T-helper 1 cell treated with Interleukin-12 subunit alpha and Interleukin-12 subunit beta and Interleukin-4 antibody, amounts not matched to agents 30 μg/mL and 1 μg/mL, for 36 hours (primary cell): ENCODE measurements at regions not wholly inside any gene's neighbourhood (a gene's known extent, or its start where the extent isn't known, plus 50 kb on each side); places are given as distances from the start of the nearest gene placed in this dataset.

Source experiments
- H3K27ac Mint-ChIP-seq: one replicate; pipeline ENCODE4 v1.8.0; 2021; ENCODE audit warnings: mild to moderate bottlenecking, mixed read lengths
- H3K27me3 Mint-ChIP-seq: one replicate; pipeline ENCODE4 v1.8.0; 2021; ENCODE audit warnings: low read depth, mixed read lengths
- H3K36me3 Mint-ChIP-seq: one replicate; pipeline ENCODE4 v1.8.0; 2021; ENCODE audit warnings: low read depth, mixed read lengths
- H3K4me1 Mint-ChIP-seq: one replicate; pipeline ENCODE4 v1.8.0; 2021; ENCODE audit warnings: low read depth, mixed read lengths
- H3K4me3 Mint-ChIP-seq: one replicate; pipeline ENCODE4 v1.8.0; 2021; ENCODE audit warnings: mild to moderate bottlenecking, moderate library complexity, mixed read lengths
- H3K9me3 Mint-ChIP-seq: one replicate; pipeline ENCODE4 v1.8.0; 2021; ENCODE audit warnings: mixed read lengths

DNA sequence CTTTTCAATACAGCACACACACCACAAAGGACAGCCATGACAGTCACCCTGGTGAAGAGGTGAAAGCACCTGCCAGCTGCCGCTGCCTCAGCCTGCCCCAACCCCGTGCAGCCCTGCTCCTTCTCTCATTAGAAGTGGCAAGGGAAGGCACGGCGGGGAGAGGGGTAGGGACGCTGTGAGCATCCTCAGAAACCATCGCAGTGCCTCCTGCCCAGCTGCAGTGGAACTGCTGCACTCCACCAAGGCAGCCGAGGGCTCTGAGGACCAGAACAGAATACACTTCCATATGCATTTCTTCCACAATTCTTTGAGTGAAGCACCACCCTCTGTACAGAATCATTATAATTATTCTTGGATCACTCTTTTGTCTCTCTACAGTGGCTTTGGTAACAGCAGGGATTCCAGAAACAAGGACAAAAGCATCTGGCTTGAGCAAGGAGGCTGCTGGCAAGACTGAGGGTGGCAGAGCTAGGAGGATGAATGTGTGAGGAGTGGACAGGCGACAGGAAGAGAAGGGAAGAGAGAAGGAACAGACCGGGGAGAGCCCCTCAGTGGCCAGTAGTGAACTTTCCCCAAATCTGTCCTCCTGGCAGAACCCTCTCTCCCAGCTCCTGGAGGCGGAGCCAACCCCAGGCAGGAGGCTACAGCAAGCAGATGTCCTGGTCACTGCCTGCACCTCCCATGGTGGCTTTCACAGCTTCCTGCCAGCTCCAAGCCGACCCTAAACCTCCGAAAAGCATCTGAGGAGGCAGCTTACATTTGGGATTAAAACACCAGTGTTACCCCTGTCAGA, 73.2 kb downstream of the MTNR1A start:
- Mint-ChIP-seq H3K27me3 (no peaks in the 10 kb centered on the region), H3K36me3 (no peaks in the 10 kb centered on the region)

DNA sequence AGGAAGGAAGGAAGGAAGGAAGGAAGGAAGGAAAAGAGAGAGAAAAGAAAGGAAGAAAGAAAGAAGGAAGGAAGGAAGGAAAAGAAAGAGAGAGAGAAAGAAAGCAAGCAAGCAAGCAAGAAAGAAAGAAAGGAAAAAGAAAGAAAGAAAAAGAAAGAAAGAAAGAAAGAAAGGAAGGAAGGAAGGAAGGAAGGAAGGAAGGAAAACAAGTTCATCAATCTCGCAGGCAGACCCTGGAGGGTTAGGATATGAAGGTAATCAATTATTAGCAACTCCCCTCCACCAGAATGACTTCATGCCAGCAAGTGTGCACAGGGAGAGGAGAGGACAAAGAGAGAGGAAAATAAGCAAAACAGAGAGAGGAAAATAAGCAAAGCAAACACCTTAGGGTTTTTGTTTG, 80.2 kb downstream of the MTNR1A start:
- H3K27ac Mint-ChIP-seq = no peak overlapping the region
- H3K4me1 Mint-ChIP-seq = no peaks in the 10 kb centered on the region
- H3K27me3 Mint-ChIP-seq = no peaks in the 10 kb centered on the region
- H3K4me3 Mint-ChIP-seq = no peak overlapping the region
- no peaks in the 10 kb centered on the region for H3K36me3 Mint-ChIP-seq
- H3K9me3 Mint-ChIP-seq = no peaks in the 10 kb centered on the region

More for the DNA sequence above, 73.2 kb downstream of the MTNR1A start:
- Mint-ChIP-seq H3K4me1 (no peaks in the 10 kb centered on the region), H3K4me3 (no peak overlapping the region), H3K27ac (no peak overlapping the region), H3K9me3 (peaks cover 12% of the 10 kb centered on the region)

DNA sequence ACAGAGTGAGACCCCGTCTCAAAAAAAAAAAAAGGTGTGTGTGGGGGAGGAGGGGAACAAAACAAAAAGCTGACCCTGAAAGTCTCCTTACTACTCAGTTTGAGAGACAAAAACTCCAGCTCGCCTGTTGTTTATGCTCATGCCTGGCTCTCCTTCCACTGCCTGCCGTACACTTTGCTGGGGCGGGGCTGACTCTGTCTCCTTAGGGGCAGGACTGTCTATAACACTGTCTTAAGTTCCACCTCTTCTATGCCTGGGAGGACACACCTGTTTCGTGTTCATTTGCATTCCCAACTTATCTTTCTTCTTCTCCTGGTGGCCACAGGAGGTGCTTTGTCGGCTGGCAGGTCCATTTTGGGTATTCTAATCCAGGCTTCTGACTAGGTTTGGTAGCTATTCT, 81.4 kb downstream of the MTNR1A start:
- Mint-ChIP-seq H3K9me3 (no peaks in the 10 kb centered on the region), H3K27me3 (no peaks in the 10 kb centered on the region), H3K27ac (no peak overlapping the region), H3K36me3 (no peaks in the 10 kb centered on the region), H3K4me3 (no peak overlapping the region), H3K4me1 (no peaks in the 10 kb centered on the region)

DNA sequence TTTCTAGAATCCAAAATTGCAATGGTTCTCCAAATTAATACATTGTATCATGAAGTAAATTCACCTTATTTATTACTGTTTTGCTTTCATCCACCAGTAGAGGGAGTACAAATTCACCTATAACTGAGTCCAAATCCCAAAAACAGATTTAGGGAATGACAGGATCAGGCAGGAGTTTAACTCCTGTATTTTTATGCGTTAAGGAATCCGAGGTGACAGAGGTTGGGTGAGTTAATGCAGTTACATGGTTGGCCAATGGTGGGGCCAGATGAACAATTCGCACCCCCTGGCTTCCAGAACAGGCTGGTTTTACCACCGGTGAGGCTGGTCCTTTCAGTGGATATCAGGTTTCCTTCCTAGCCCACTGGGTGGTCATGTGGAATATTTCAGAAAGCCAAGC, 82.4 kb downstream of the MTNR1A start:
- H3K4me3 Mint-ChIP-seq = no peak overlapping the region
- no peaks in the 10 kb centered on the region for H3K9me3 Mint-ChIP-seq
- no peak overlapping the region for H3K27ac Mint-ChIP-seq
- no peaks in the 10 kb centered on the region for H3K4me1 Mint-ChIP-seq
- no peaks in the 10 kb centered on the region for H3K27me3 Mint-ChIP-seq
- H3K36me3 Mint-ChIP-seq = no peaks in the 10 kb centered on the region

GRCh38 chr4:186471441-186471840, 83.9 kb downstream of the MTNR1A start:
- Mint-ChIP-seq H3K4me1 (no peaks in the 10 kb centered on the region), H3K4me3 (no peak overlapping the region), H3K27ac (no peak overlapping the region), H3K27me3 (no peaks in the 10 kb centered on the region), H3K36me3 (no peaks in the 10 kb centered on the region), H3K9me3 (no peaks in the 10 kb centered on the region)

- H3K27me3 Mint-ChIP-seq = no peaks in the 10 kb centered on the region
- no peaks in the 10 kb centered on the region for H3K4me1 Mint-ChIP-seq
- no peak overlapping the region for H3K4me3 Mint-ChIP-seq
- H3K36me3 Mint-ChIP-seq = no peaks in the 10 kb centered on the region
- H3K9me3 Mint-ChIP-seq = peaks cover 3% of the 10 kb centered on the region
- H3K27ac Mint-ChIP-seq = no peak overlapping the region
Measured at GRCh38 chr4:186458050-186458449, 97.3 kb downstream of the MTNR1A start.

DNA sequence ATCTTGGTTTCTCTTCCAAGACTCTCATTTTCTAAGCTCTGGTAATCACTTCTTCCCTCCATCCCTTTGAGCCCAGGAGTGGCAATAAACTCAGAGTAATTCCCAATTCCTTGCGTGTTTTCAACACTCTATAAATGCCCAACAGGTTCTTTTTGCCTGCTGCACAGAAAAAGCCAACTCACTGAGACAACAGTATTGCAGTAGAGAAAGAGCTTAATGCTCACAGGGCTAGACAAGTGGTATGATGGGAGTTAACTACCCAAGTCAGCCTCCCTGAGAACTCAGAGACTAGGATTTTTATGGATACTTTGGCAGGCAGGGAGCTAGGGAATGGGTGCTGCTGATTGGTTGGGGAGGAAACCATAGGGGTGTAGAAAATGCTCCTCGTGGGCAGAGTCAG, 103.4 kb downstream of the MTNR1A start:
- Mint-ChIP-seq H3K27ac (no peak overlapping the region), H3K27me3 (no peaks in the 10 kb centered on the region), H3K9me3 (peaks cover 35% of the 10 kb centered on the region)

GRCh38 chr4:186449954-186450353, 105.4 kb downstream of the MTNR1A start:
- no peaks in the 10 kb centered on the region for H3K36me3 Mint-ChIP-seq
- no peaks in the 10 kb centered on the region for H3K27me3 Mint-ChIP-seq
- H3K4me1 Mint-ChIP-seq = no peaks in the 10 kb centered on the region
- H3K4me3 Mint-ChIP-seq = no peak overlapping the region
- peaks cover 35% of the 10 kb centered on the region for H3K9me3 Mint-ChIP-seq
- no peak overlapping the region for H3K27ac Mint-ChIP-seq

More for the DNA sequence above, 103.4 kb downstream of the MTNR1A start:
- Mint-ChIP-seq H3K4me1 (no peaks in the 10 kb centered on the region), H3K4me3 (no peak overlapping the region), H3K36me3 (no peaks in the 10 kb centered on the region)

DNA sequence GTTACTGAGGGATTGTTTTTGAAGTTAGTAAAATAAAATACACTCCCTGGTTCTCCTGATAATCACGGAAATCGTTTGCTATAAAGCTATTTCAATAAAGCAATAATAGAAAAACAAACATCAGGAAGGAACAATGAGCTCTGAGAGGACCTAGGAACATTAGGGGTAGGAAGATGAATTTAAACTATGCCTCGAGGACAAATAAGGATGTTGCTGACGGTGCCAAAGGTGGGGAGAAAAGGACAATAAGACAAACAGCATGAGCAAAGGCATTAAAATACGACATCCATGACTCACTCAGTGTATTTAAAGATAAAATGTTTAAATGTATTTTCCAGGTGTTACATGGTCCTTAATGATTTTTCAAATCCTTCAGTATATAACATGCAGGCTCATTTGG, 110.3 kb downstream of the MTNR1A start:
- Mint-ChIP-seq H3K4me3 (no peak overlapping the region), H3K27me3 (no peaks in the 10 kb centered on the region), H3K9me3 (peaks cover 8% of the 10 kb centered on the region), H3K27ac (no peak overlapping the region), H3K4me1 (no peaks in the 10 kb centered on the region), H3K36me3 (no peaks in the 10 kb centered on the region)

- H3K9me3 Mint-ChIP-seq = peaks cover 8% of the 10 kb centered on the region
- H3K27ac Mint-ChIP-seq = no peak overlapping the region
- no peak overlapping the region for H3K4me3 Mint-ChIP-seq
- H3K27me3 Mint-ChIP-seq = no peaks in the 10 kb centered on the region
- H3K4me1 Mint-ChIP-seq = no peaks in the 10 kb centered on the region
- no peaks in the 10 kb centered on the region for H3K36me3 Mint-ChIP-seq
Measured at GRCh38 chr4:186441502-186441901, 113.9 kb downstream of the MTNR1A start.

DNA sequence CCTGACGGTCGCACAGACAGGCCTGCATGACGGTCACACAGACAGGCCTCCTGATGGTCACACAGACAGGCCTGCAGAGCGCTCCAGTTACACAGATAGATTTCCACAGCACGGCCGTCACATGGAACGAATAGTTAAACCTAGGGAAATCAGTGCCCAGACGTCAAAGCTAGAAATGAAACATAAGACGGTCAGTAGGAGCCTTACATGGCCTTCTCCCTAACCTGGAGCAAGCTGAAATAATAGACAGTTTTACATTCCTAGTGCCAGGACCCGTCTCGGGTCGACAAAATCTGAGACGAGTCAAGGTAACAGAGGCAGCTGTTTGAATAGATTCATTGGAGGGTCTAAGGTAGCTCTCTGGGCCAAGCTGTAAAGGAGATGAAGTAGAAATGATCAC, 126.9 kb downstream of the MTNR1A start:
- Mint-ChIP-seq H3K4me3 (no peak overlapping the region), H3K36me3 (no peaks in the 10 kb centered on the region), H3K27ac (no peak overlapping the region), H3K9me3 (no peaks in the 10 kb centered on the region), H3K4me1 (no peaks in the 10 kb centered on the region), H3K27me3 (no peaks in the 10 kb centered on the region)

GRCh38 chr4:186424745-186425144, 130.6 kb downstream of the MTNR1A start:
- no peaks in the 10 kb centered on the region for H3K9me3 Mint-ChIP-seq
- H3K27ac Mint-ChIP-seq = no peak overlapping the region
- H3K27me3 Mint-ChIP-seq = no peaks in the 10 kb centered on the region
- no peaks in the 10 kb centered on the region for H3K4me1 Mint-ChIP-seq
- no peaks in the 10 kb centered on the region for H3K36me3 Mint-ChIP-seq
- no peak overlapping the region for H3K4me3 Mint-ChIP-seq

DNA sequence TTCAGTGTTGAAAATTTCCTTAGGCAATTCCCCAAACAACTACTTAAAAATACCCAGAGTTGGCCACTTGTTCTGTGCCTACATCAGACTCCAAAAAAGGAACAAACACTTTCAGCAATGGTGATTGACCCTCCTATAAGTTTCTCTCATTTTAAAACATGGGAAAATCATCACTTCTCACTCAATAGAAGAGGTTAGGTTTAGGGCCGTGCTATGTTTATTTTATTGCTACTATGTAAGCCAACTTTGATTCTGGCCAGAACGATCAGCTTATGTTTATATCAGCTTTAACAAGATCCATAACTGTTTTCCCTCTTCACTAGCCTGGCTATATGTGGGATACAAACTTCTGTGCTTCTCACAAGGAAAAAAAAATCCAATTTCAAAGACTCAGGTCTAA, 133.1 kb downstream of the MTNR1A start:
- Mint-ChIP-seq H3K36me3 (no peaks in the 10 kb centered on the region), H3K27me3 (no peaks in the 10 kb centered on the region)

DNA sequence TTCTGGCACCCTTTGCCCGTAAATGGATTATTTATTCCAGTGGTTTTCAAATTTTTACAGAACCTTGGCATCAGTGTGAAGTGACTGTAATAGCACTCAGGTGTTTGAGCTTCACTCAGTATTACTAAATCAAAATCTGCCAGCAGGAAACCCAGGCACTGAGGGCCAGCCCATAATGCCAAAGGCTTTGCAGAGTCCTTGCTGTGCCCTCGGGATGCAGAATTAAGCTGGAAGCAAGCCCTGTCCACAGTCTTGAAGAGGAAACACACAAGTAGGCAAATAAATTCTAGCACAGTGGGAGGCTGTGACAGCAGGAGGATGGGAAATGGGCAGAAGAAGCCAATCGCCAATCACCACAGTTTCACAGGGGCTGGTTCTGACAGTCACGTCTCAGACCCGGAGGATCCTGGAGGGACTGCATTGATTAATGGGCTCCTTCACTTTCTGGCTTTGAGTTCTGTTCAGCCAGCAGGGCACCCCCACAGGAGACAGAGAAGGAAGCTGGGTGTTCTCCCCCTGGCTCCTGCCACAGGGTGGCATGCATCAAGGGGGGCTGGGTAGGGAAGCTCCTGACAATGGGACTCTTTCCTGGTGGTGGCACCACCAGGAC, 138.8 kb downstream of the MTNR1A start:
- H3K4me3 Mint-ChIP-seq = no peak overlapping the region
- no peaks in the 10 kb centered on the region for H3K27me3 Mint-ChIP-seq
- no peaks in the 10 kb centered on the region for H3K9me3 Mint-ChIP-seq
- H3K36me3 Mint-ChIP-seq = no peaks in the 10 kb centered on the region
- H3K27ac Mint-ChIP-seq = no peak overlapping the region
- H3K4me1 Mint-ChIP-seq = no peaks in the 10 kb centered on the region

More for the DNA sequence above, 133.1 kb downstream of the MTNR1A start:
- H3K4me3 Mint-ChIP-seq = no peak overlapping the region
- H3K4me1 Mint-ChIP-seq = no peaks in the 10 kb centered on the region
- H3K27ac Mint-ChIP-seq = no peak overlapping the region
- H3K9me3 Mint-ChIP-seq = no peaks in the 10 kb centered on the region

DNA sequence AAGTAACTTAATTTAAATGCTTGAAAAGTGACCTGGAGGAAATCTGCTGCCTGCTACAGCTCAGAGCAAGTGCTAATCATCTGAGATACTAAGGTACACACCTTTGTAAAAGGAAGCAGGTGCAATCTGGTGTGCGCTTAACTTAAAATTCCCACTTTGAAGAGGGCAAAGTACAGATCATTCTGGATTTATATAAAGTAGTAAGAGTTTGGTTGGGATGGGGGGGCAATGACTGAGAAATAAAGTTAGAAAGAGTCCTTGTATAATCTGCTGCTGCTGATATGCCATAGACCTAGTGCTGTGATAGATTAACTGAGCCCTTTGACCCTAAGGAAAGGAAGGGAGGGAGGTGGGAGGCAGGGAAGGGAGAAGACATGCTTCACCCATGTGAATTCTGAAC, 141.0 kb downstream of the MTNR1A start:
- Mint-ChIP-seq H3K27ac (no peak overlapping the region), H3K9me3 (no peaks in the 10 kb centered on the region), H3K36me3 (no peaks in the 10 kb centered on the region), H3K4me1 (no peaks in the 10 kb centered on the region), H3K27me3 (no peaks in the 10 kb centered on the region), H3K4me3 (no peak overlapping the region)
